HFFc6 (cell line): ENCODE measurements at regions not wholly inside any gene's neighbourhood (a gene's known extent, or its start where the extent isn't known, plus 50 kb on each side); places are given as distances from the start of the nearest gene placed in this dataset.

ENCODE experiments used
- DNase-seq: peaks from one replicate; pipeline ENCODE4 v3.0.0-alpha.2; 2018
- H3K27ac Mint-ChIP-seq: 2 replicates; pipeline ENCODE4 v1.8.0; 2020; ENCODE audit warnings: mild to moderate bottlenecking, mixed read lengths
- H3K27me3 Mint-ChIP-seq: 2 replicates; pipeline ENCODE4 v1.8.0; 2021; ENCODE audit warnings: mild to moderate bottlenecking, moderate library complexity, mixed read lengths; ENCODE audit not compliant: insufficient read depth
- H3K36me3 Mint-ChIP-seq: 2 replicates; pipeline ENCODE4 v1.8.0; 2021; ENCODE audit warnings: low read depth, mixed read lengths
- H3K4me1 Mint-ChIP-seq: 2 replicates; pipeline ENCODE4 v1.8.0; 2020; ENCODE audit warnings: low read depth, mixed read lengths
- H3K4me3 Mint-ChIP-seq: 2 replicates; pipeline ENCODE4 v1.8.0; 2020; ENCODE audit warnings: mild to moderate bottlenecking, moderate library complexity, mixed read lengths
- H3K9me3 Mint-ChIP-seq: 2 replicates; pipeline ENCODE4 v1.8.0; 2020; ENCODE audit warnings: mild to moderate bottlenecking, mixed read lengths
- CTCF ChIP-seq: fragments of 200-600 bp; sonication (generic); IDR thresholded peaks from 2 replicates; pipeline ENCODE4 v1.5.0; 2021; ENCODE audit warnings: antibody characterized with exemption, mild to moderate bottlenecking

DNA sequence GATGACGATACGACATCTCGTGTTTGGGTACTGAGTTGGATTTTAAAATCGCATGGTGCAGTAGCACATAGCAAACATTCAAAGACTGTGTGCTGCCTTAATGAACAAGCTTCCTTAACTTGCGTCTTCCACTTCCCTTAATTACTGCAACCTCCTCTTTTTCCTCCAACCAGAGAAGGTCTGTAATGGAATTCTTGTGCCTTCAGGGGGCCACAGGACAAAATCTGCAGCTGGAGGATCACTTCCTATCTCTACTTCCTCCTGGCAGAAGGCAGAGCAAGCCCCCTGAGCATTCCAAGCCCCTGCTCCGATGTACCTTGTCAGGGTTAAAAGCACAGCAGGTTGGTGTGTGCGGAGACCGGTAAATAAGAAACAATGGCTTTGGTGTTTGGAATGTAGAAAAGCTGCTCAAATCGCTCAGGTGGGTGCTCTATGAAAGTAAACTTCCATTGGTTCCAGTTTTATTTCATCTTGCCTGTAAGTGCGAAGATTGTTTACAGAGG, 151.3 kb upstream of the UQCRFS1 start:
- Mint-ChIP-seq H3K4me3 (no peak overlapping the region), H3K36me3 (no peaks in the 10 kb centered on the region; the same call in 1 of the 2 replicates), H3K9me3 (peaks cover 34% of the 10 kb centered on the region), H3K4me1 (no peaks in the 10 kb centered on the region), H3K27ac (no peak overlapping the region), H3K27me3 (no peaks in the 10 kb centered on the region; the same call in 1 of the 2 replicates)
- no peak for TF ChIP-seq CTCF
- DNase-seq: no peak

DNA sequence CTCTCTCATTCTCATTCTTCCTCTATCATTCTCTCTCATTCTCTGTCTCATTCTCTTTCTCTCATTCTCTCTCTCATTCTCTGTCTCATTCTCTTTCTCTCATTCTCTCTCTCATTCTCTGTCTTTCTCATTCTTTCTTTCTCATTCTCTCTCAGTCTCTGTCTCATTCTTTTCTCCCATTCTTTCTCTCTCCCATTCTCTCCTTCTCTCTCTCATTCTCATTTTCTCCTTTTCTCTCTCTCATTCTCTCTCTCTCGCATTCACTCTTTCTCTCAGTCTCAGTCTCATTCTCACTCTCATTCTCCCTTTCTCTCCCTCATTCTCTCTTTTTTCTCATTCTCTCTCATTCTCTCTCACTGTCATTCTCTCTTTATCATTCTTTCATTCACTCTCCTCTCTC, 152.0 kb upstream of the UQCRFS1 start:
- no peak for DNase-seq
- Mint-ChIP-seq H3K9me3 (peaks cover 41% of the 10 kb centered on the region), H3K36me3 (no peaks in the 10 kb centered on the region; the same call in 1 of the 2 replicates), H3K27ac (no peak overlapping the region), H3K27me3 (no peaks in the 10 kb centered on the region), H3K4me3 (no peak overlapping the region), H3K4me1 (no peaks in the 10 kb centered on the region)
- TF ChIP-seq CTCF: no peak

GRCh38 chr19:29365836-29366417, 153.0 kb upstream of the UQCRFS1 start:
- peaks cover 44% of the 10 kb centered on the region for H3K9me3 Mint-ChIP-seq
- no peak for DNase-seq
- no peaks in the 10 kb centered on the region; the same call in 1 of the 2 replicates for H3K36me3 Mint-ChIP-seq
- no peaks in the 10 kb centered on the region for H3K4me1 Mint-ChIP-seq
- H3K27me3 Mint-ChIP-seq: no peaks in the 10 kb centered on the region
- no peak overlapping the region for H3K27ac Mint-ChIP-seq
- no peak overlapping the region for H3K4me3 Mint-ChIP-seq
- no peak for TF ChIP-seq CTCF

DNA sequence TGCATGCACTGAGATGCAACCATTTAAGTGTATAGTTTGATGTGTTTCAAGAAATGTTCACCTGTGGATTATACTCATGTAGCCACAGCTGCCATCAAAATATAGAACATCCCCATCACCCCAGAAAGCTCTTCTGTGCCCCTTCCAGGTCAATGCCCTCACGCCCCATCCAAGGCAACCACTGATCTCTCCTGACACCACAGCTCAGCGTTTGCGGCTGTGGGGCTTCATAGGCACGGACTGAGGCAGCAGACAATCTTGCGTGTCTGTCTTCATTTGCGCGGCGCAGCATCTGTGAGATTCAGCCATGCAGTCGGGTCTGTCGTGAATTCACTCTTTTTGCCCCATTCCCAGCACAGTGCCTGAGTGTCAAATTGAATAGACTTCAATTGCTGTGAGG, 153.8 kb upstream of the UQCRFS1 start:
- no peak overlapping the region for H3K27ac Mint-ChIP-seq
- H3K4me3 Mint-ChIP-seq: no peak overlapping the region
- H3K9me3 Mint-ChIP-seq: peaks cover 49% of the 10 kb centered on the region
- TF ChIP-seq CTCF: no peak
- H3K4me1 Mint-ChIP-seq: no peaks in the 10 kb centered on the region
- H3K36me3 Mint-ChIP-seq: no peaks in the 10 kb centered on the region; the same call in 1 of the 2 replicates
- no peak for DNase-seq
- no peaks in the 10 kb centered on the region for H3K27me3 Mint-ChIP-seq

- peaks cover 57% of the 10 kb centered on the region for H3K9me3 Mint-ChIP-seq
- no peaks in the 10 kb centered on the region for H3K27me3 Mint-ChIP-seq
- no peaks in the 10 kb centered on the region; the same call in 1 of the 2 replicates for H3K36me3 Mint-ChIP-seq
- no peak for DNase-seq
- H3K27ac Mint-ChIP-seq: no peak overlapping the region
- no peaks in the 10 kb centered on the region for H3K4me1 Mint-ChIP-seq
- no peak for TF ChIP-seq CTCF
- no peak overlapping the region for H3K4me3 Mint-ChIP-seq
These were observed 154.9 kb upstream of the UQCRFS1 start for GRCh38 chr19:29367791-29368222.
